Prostate gland (tissue), 2 donors: ENCODE measurements at regions not wholly inside any gene's neighbourhood (a gene's known extent, or its start where the extent isn't known, plus 50 kb on each side); places are given as distances from the start of the nearest gene placed in this dataset.
A peak's percentile ranks its signal among the peaks of the same experiment; 100 is the strongest.

Source experiments
- DNase-seq: peaks from one replicate; pipeline ENCODE4 v3.0.0-alpha.2; 2019; ENCODE audit warnings: low spot score
- H3K27ac ChIP-seq, 2 donors: fragments of 200-600 bp; sonication (generic); 2 replicates each; pipeline ENCODE4 v1.5.1; 2017 to 2019
- H3K27me3 ChIP-seq: fragments of 200-600 bp; sonication (generic); replicated peaks from 2 replicates; pipeline ENCODE4 v1.5.1; 2019; ENCODE audit not compliant: insufficient read depth
- H3K36me3 ChIP-seq, 2 donors: fragments of 200-600 bp; sonication (generic); 1 replicate in 1 of 2; 2 replicates in 1 of 2; pipeline versions ENCODE4 v1.5.1 to v1.8.1; 2017 to 2019
- H3K4me1 ChIP-seq: fragments of 200-600 bp; sonication (generic); replicated peaks from 2 replicates; pipeline ENCODE4 v1.5.1; 2019
- H3K4me3 ChIP-seq, 2 donors: fragments of 200-600 bp; sonication (generic); 2 replicates each; pipeline ENCODE4 v1.5.1; 2017 to 2019
- H3K9me3 ChIP-seq: fragments of 200-600 bp; sonication (generic); 2 replicates; pipeline ENCODE4 v1.5.1; 2017
- POLR2A ChIP-seq: fragments of 450-650 bp; IDR thresholded peaks from one replicate; pipeline ENCODE4 v1.6.1; 2016; ENCODE audit warnings: antibody characterized with exemption, mild to moderate bottlenecking
- POLR2AphosphoS5 ChIP-seq: sonication (generic); formaldehyde crosslinking; IDR thresholded peaks from one replicate; pipeline ENCODE4 v1.6.1; 2017; ENCODE audit warnings: antibody characterized with exemption
- WGBS: methylation state at CpG from one replicate; pipeline ENCODE4 v1.1.5; 2018; 5-methylcytosine and 5-hydroxymethylcytosine counted together
- intact Hi-C: fragments of 100-400 bp; cut with DNase I; formaldehyde crosslinking; loops from one replicate; pipeline ENCODE4 v1.14.2; 2022
- TF ChIP-seq, protein P1 (sequence below), 4 experiments: fragments of 200-600 bp in 2 of 4; fragments of 450-650 bp in 2 of 4; sonication (generic) in 2 of 4; IDR thresholded peaks; 1 replicate in 3 of 4; 2 replicates in 1 of 4; pipeline ENCODE4 v1.5.1; 2016 to 2019; ENCODE audit warnings: antibody characterized with exemption in 4 of 4, mild to moderate bottlenecking in 2 of 4, moderate library complexity in 2 of 4

DNA sequence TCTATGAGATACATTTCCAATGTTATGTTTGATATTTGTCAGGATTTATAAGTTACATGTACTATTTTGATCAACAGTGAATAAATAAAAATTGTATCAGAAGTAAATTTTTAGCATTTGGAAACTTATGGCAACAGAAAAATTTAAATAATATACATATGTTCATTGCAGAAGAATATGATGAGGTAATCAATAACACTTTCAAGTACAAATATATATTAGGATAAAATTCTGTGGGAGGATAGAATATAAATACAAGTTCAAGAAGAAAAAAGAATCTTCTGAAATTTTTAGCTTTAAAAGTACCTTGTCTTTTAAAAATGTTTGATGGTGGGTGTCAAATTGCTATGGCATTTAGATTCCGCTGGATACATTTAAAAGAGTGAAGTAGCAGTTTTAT lies 102.8 kb upstream of the MUCL1 start:
- H3K27me3 ChIP-seq, result no peaks in the 10 kb centered on the region
- H3K9me3 ChIP-seq, result no peaks in the 10 kb centered on the region
- H3K27ac ChIP-seq, result no peak overlapping the region
- no peak for DNase-seq
- H3K4me3 ChIP-seq, result no peak overlapping the region
- WGBS, result 93% methylated on average over 1 of the region's 1 CpG
- intact Hi-C loops, result no loop called here
- TF ChIP-seq POLR2A (no peak), POLR2AphosphoS5 (no peak)
- TF ChIP-seq, protein P1, sequence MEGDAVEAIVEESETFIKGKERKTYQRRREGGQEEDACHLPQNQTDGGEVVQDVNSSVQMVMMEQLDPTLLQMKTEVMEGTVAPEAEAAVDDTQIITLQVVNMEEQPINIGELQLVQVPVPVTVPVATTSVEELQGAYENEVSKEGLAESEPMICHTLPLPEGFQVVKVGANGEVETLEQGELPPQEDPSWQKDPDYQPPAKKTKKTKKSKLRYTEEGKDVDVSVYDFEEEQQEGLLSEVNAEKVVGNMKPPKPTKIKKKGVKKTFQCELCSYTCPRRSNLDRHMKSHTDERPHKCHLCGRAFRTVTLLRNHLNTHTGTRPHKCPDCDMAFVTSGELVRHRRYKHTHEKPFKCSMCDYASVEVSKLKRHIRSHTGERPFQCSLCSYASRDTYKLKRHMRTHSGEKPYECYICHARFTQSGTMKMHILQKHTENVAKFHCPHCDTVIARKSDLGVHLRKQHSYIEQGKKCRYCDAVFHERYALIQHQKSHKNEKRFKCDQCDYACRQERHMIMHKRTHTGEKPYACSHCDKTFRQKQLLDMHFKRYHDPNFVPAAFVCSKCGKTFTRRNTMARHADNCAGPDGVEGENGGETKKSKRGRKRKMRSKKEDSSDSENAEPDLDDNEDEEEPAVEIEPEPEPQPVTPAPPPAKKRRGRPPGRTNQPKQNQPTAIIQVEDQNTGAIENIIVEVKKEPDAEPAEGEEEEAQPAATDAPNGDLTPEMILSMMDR (IDR thresholded peaks at IDR 0.05), result no peak
- H3K36me3 ChIP-seq, result no peaks in the 10 kb centered on the region
- H3K4me1 ChIP-seq, result no peaks in the 10 kb centered on the region

DNA sequence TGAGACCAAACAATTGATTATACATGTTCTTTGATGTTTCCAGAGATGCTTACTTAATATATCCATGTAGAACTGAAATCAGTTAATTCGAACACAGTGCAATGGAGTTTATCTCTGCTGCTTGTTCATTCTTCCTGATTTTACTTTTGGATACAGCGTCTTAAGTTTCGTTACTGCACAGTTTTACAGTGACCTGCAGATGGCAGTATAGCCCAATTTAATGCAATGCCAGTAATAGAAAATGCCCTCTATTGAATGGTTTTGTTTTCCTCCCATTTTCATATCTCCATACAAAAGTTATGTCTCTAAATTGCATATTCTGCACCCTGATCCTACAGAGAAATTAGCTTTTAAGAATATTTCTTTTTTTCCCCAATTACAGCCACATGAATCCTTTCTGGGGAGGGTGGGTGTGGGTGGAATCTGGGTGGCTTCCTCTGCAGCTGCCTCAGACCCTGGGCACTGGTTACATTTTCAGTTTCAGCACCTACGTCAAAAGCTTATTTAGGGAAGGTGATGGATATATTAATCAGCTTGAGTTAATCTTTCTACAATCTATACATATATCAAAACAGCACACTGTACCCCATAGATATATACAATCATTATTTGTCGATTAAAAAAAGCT lies 101.1 kb upstream of the DCD start:
- peak; percentile 23 for DNase-seq
- intact Hi-C loops, result loop anchor here (5.0 kb wide), 1 partner anchor 213 kb away; no protein-coding TSS in a partner anchor

DNA sequence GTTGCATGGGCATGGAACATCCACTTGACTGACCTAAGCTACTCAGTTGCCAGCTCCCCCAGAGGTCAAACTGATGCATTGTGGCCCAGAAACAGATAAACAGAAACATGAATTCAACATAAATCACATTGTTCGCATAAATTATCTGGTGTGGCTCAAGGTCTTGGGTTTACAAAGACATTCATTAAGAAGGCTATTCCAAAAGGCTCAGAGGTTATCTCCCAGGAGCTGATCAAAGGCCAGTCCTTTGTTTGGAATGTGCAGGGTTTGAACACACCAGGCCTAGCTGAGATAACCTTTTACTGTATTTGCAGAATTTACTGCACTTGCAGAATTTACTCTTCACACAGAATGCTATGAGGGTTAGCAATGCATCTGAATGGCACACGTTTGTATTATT lies 96.4 kb upstream of the DCD start:
- Histone ChIP-seq H3K4me3 (no peak overlapping the region), H3K4me1 (no peaks in the 10 kb centered on the region), H3K9me3 (no peaks in the 10 kb centered on the region), H3K27me3 (no peaks in the 10 kb centered on the region), H3K27ac (no peak overlapping the region), H3K36me3 (no peaks in the 10 kb centered on the region)
- intact Hi-C loops, result no loop called here
- WGBS, result 57% methylated on average over 2 of the region's 2 CpGs
- no peak for DNase-seq
- no peak for TF ChIP-seq POLR2AphosphoS5
- no peak for TF ChIP-seq POLR2A
- TF ChIP-seq, protein P1 (IDR thresholded peaks at IDR 0.05), result no peak

More for the DNA sequence above, 101.1 kb upstream of the DCD start:
- Histone ChIP-seq H3K4me3 (no peak overlapping the region), H3K27me3 (no peaks in the 10 kb centered on the region), H3K36me3 (no peaks in the 10 kb centered on the region), H3K27ac (no peak overlapping the region), H3K4me1 (no peaks in the 10 kb centered on the region), H3K9me3 (no peaks in the 10 kb centered on the region)
- TF ChIP-seq, protein P1 (IDR thresholded peaks at IDR 0.05), result peak; percentile 31 to 85 (median 74)
- TF ChIP-seq POLR2AphosphoS5 (no peak), POLR2A (no peak)
- 27% methylated on average over 5 of the region's 5 CpGs for WGBS

DNA sequence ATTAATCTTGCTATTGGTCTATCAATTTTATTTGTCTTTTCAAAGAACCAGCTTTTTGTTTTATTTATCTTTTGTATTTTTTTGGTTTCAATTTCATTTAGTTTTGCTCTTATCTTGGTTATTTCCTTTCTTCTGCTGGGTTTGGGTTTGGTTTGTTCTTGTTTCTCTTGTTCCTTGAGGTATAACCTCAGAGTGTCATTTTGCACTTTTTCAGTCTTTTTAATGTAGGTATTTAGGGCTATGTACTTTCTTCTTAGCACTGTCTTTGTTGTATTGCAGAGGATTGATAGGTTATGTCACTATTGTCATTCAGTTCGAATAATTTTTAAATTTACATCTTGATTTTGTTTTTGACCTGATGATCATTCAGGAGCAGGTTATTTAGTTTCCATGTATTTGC lies 92.7 kb upstream of the DCD start:
- Histone ChIP-seq H3K4me3 (no peak overlapping the region), H3K4me1 (no peaks in the 10 kb centered on the region), H3K27me3 (no peaks in the 10 kb centered on the region), H3K27ac (no peak overlapping the region), H3K9me3 (no peaks in the 10 kb centered on the region), H3K36me3 (no peaks in the 10 kb centered on the region)
- no peak for DNase-seq
- WGBS, result 88% methylated on average over 1 of the region's 1 CpG
- TF ChIP-seq POLR2A, result no peak
- TF ChIP-seq POLR2AphosphoS5, result no peak
- TF ChIP-seq, protein P1 (IDR thresholded peaks at IDR 0.05), result no peak
- intact Hi-C loops, result no loop called here

DNA sequence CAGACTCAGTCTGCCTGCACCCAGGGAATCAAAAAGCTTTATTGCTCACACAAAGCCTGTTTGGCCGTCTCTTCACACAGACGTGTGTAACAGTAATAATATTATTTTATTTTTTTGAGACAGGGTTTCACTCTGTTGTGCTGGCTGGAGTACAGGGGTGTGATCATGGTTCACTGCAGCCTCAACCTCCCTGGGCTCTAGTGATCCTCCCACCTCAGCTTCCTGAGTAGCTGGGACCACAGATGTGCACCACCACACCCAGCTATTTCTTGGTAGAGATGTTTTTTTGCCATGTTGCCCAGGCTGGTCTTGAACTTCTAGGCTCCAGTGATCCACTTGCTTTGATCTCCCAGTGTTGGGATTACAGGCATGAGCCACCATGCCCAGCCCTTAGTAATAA lies 88.4 kb upstream of the DCD start:
- no peaks in the 10 kb centered on the region for H3K36me3 ChIP-seq

More for the DNA sequence above, 88.4 kb upstream of the DCD start:
- intact Hi-C loops, result no loop called here
- no peaks in the 10 kb centered on the region for H3K27me3 ChIP-seq
- WGBS, result 70% methylated on average over 2 of the region's 2 CpGs
- H3K27ac ChIP-seq, result no peak overlapping the region
- TF ChIP-seq POLR2AphosphoS5, result no peak
- TF ChIP-seq POLR2A, result no peak
- TF ChIP-seq, protein P1 (IDR thresholded peaks at IDR 0.05), result no peak
- no peak for DNase-seq
- H3K9me3 ChIP-seq, result no peaks in the 10 kb centered on the region
- H3K4me3 ChIP-seq, result no peak overlapping the region
- H3K4me1 ChIP-seq, result no peaks in the 10 kb centered on the region
